Vagina (tissue), 2 donors: ENCODE measurements at regions not wholly inside any gene's neighbourhood (a gene's known extent, or its start where the extent isn't known, plus 50 kb on each side); places are given as distances from the start of the nearest gene placed in this dataset.
"Not testable (repeated sequence)": the region's sequence is repeated elsewhere in the genome, so short reads cannot be mapped to it uniquely, and the experiment has no call there.

ENCODE experiments used
- CTCF ChIP-seq, 3 experiments: fragments of 450-650 bp in 2 of 3; fragments of 200-600 bp in 1 of 3; sonication (generic) in 1 of 3; IDR thresholded peaks; one replicate each; pipeline ENCODE4 v1.5.1; 2017 to 2019; ENCODE audit warnings: antibody characterized with exemption in 3 of 3, mild to moderate bottlenecking in 2 of 3, moderate library complexity in 2 of 3
- POLR2A ChIP-seq, 2 donors: fragments of 450-650 bp; IDR thresholded peaks; one replicate each; pipeline ENCODE4 v1.6.1; 2017; ENCODE audit warnings: antibody characterized with exemption in 2 of 2, mild to moderate bottlenecking in 2 of 2, moderate library complexity in 2 of 2
- POLR2AphosphoS5 ChIP-seq, 2 donors: sonication (generic); formaldehyde crosslinking; IDR thresholded peaks; one replicate each; pipeline ENCODE4 v1.9.0; 2017; ENCODE audit warnings: antibody characterized with exemption in 2 of 2, mild to moderate bottlenecking in 2 of 2, low read depth in 1 of 2; ENCODE audit not compliant: insufficient read depth in 1 of 2

GRCh38 chr9:41652800-41653199, 463.7 kb upstream of the ZNG1F start:
- TF ChIP-seq CTCF (IDR thresholded peaks at IDR 0.05); POLR2A (IDR thresholded peaks at IDR 0.05); POLR2AphosphoS5 (IDR thresholded peaks at IDR 0.05; ENCODE audit: insufficient read depth in 1 of 2, low read depth in 1 of 2): not testable (repeated sequence)
